GM21786 (cell line): ENCODE measurements at regions not wholly inside any gene's neighbourhood (a gene's known extent, or its start where the extent isn't known, plus 50 kb on each side); places are given as distances from the start of the nearest gene placed in this dataset.

Experiments used
- ATAC-seq: cut with Tn5 transposase; IDR thresholded peaks from one replicate; pipeline ENCODE4 v1.9.1; 2021; ENCODE audit not compliant: unreplicated experiment

DNA sequence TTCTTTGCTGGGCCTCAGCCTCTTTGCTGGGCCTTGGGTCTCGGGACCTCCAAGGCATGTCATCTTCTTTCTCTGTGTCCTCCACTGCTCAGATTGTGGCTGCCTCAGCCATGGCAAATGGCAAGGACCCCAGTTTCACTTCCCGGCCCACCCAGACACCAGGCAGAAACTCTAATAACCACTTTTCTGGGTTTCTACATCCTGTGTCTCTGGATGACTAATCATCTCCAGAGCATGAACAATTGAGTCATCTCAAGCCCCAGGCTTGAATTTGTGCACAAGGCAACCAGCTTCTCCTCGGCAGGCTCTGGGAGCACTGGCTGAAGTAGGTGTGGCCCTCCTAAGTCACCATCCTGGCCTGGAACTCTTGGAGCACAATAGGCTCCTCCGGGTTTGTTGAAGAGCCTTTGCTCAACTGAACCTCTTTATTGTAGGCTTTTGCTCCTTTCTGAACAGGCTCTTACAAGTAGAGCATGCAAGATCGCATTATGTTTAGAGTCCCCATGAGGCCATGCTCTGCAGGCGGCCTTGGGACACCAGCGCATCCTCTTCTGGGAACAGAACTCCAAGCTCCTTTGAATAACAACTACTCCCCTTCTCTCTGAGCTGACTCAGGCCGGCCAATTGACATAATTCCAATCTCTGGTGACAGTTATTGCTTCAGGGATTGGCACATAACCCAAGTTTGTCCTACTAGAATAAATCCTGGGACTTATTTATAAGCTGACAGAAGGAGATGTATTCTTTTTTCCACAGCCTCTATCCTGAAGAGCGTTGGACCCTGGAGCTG is 218.1 kb downstream of the WDR11 start:
- ATAC-seq: peak; percentile 61

GRCh38 chr10:121070275-121071070 is 219.3 kb downstream of the WDR11 start:
- ATAC-seq: no peak

GRCh38 chr10:121071901-121072300 is 220.7 kb downstream of the WDR11 start:
- no peak for ATAC-seq

- ATAC-seq: no peak
Measured at GRCh38 chr10:121073728-121074127, 222.6 kb downstream of the WDR11 start.

DNA sequence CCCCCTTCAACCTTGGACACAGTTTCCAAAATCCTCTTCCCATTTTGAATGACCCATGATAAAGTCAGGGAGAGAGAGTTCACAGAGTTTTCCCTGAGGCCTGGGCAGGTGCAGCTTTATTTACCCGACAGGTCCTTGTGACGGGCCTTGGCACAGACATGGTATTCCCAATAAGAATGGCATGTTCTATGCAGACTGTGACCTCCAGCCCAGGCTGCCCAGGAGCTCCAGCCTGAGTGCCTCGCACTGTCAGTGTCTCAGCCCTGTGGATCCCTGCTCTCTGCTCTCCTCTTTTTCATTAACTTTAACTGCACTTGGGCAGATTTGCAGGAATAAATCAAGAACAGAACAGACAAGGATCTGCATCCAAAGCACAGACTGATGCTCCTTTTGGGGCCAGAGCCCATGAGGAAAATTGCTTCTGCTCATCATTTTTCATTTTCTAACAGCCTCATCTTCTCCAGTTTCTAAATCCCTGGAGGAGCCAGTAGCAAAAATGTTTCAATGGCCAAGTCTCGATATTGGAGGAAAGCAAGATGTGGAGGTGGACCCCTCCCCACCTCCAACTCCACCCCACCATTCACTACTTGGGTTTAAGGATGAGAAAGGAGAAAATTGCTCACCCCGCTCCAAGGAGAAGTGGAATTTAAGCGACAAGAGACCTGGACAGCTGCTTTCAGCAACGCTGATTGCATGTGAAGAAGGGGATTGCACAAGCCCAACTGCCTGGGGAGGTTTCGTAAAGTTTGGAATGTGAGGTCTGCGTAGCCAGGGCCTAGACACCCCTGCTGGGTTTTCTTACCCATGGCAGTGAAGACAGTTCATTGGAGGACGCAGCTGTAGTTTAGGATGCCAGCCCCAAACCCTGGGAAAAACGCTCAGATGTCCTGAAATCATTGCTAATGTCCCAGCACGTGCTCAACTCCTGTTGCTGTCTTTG is 225.9 kb downstream of the WDR11 start:
- no peak for ATAC-seq

- ATAC-seq: no peak
Measured at GRCh38 chr10:121078036-121078435, 226.9 kb downstream of the WDR11 start.

DNA sequence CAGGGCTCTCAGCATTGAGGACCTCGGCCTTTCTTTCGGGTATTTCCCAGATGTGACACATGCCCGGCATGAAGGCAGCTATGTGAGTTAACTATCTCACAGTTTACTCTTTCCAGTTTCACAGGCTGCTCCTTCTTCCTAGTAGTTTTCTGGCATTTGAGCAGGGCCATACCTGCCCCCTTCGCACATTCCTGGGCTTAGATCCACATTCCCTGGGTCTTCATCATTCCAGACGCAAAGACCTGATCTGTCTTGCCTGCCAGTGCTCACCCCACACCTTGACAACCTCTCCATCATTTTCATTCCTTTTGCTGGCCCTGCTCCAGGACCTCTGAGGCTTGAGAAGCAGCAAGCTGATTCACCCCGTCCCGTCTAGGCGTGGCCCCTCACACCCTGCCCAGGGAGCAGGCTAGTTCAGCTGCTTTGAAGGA is 227.5 kb downstream of the WDR11 start:
- no peak for ATAC-seq

DNA sequence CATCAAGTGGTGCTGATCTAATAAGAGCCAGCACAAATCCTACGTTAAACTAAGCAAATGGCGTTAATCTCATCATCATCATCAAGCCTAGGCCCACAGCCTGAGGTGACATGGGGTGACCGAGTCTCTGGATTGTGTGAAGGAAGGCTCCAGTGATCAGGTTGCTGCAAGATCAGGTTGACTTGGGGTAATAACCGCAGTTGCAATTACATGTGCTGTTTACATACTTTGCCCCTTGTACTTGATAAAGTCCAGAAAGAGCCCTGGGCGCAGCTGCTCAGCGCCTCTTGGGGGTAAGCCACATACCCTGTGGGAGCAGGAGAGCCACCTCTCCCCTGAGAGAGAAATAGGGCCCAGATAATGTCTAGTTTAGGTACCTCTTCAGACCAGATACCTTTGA is 228.1 kb downstream of the WDR11 start:
- ATAC-seq: no peak

- ATAC-seq: no peak
Measured at GRCh38 chr10:121080281-121080891, 229.2 kb downstream of the WDR11 start.

DNA sequence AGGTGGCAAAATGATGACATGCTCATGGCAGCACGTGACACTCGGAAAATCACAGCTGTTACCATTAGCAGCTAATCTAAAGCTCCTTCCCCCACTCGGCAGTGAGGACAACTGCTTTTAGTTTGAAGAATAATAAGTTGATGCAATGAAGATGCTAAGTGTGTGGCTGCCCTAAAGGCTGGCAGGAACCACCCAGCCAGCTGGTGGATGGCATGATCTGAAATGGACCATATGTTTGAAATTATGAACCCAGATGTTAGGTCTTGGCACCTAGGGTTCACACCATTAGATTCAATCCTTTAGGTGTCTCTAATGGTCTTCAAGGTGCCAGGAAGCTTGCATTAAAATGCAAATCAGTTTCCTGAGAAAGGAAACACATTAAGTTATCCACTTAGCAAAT is 230.1 kb downstream of the WDR11 start:
- ATAC-seq: no peak

DNA sequence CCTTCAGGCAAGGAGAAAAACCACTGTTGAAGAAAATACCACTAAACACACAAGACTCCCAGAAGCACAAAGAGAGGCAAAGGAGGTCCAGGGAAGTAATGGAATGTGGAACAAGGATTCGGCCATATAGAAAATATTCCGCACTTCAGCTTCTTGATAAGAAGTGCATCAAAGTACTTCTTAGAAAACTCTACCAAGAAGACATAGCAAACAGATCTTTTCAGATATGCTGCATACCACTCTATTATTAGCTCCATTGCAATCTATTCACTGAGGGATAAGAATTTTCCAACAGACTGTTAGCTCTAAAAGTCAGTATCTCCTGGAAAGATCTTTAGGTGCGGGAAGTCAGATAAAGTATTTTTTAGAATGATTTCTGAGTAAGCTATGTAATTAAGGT is 231.8 kb downstream of the WDR11 start:
- no peak for ATAC-seq

GRCh38 chr10:121084016-121084674 is 233.0 kb downstream of the WDR11 start:
- no peak for ATAC-seq

- ATAC-seq: no peak
Measured at GRCh38 chr10:121084675-121085070, 233.5 kb downstream of the WDR11 start.

GRCh38 chr10:121085367-121085766 is 234.2 kb downstream of the WDR11 start:
- no peak for ATAC-seq

GRCh38 chr10:121087129-121087528 is 236.0 kb downstream of the WDR11 start:
- ATAC-seq: no peak

DNA sequence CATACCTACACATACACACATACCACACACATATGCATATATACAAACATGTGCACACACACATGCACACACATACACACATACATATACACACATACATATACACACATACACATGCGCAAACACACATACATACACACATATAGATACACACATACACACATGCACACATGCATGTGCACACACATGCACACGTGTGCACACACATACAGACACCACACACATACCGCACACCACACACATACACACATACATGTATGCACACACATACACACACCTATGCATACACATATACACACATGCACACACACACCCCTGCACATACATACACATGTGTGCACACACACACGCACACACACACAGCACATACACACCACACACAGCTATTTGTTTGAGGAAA is 236.5 kb downstream of the WDR11 start:
- no peak for ATAC-seq

GRCh38 chr10:121088524-121088923 is 237.4 kb downstream of the WDR11 start:
- no peak for ATAC-seq

GRCh38 chr10:121089434-121089833 is 238.3 kb downstream of the WDR11 start:
- no peak for ATAC-seq

- no peak for ATAC-seq
Measured at GRCh38 chr10:121091961-121092719, 241.0 kb downstream of the WDR11 start.

DNA sequence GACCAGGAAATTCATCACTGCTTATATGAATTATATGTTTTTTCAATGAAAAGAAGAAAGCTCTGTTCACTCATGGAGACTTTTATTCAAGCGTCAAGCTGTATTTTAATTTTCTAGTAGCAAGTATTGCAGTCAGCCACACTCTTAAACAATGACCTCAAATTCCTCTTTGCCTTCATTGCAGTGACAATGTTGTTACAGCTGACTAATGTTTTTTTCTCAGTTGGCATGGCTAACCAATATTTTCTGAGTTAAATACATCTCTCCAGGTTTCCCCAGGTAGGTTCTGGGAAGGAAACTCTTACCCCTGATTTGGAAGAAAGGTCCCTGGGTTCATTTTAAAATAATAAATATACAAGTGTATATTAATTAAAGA is 241.5 kb downstream of the WDR11 start:
- no peak for ATAC-seq
